ENCODE measurements at regions not wholly inside any gene's neighbourhood (a gene's known extent, or its start where the extent isn't known, plus 50 kb on each side); places are given as distances from the start of the nearest gene placed in this dataset.

- H3K27me3 ChIP-seq (ENCODE audit: insufficient read depth, low read depth, low read length): peaks cover 5% of the 10 kb centered on the region
- no peak overlapping the region for H3K4me2 ChIP-seq (ENCODE audit: low read length)
- H3K9me2 ChIP-seq (ENCODE audit: insufficient read depth, low read length): no peaks in the 10 kb centered on the region
- H3K4me3 ChIP-seq (ENCODE audit: low read length): no peak overlapping the region
- H3K36me3 ChIP-seq (ENCODE audit: insufficient read depth, low read length): no peaks in the 10 kb centered on the region
- no peak overlapping the region for H3K9ac ChIP-seq (ENCODE audit: low read length)
- H3F3A ChIP-seq (ENCODE audit: insufficient read depth, low read length, poor library complexity, severe bottlenecking): no peaks in the 10 kb centered on the region
- H2AFZ ChIP-seq (ENCODE audit: low read depth, low read length): no peak overlapping the region
- no peak for TF ChIP-seq RAD21 (conservative IDR thresholded peaks at IDR 0.05)
- TF ChIP-seq SMC3 (conservative IDR thresholded peaks at IDR 0.05; ENCODE audit: poor library complexity): no peak
- no peak for TF ChIP-seq CTCF (IDR thresholded peaks at IDR 0.05; ENCODE audit: poor library complexity, severe bottlenecking)
- TF ChIP-seq POLR2AphosphoS5 (IDR thresholded peaks at IDR 0.05): no peak
- TF ChIP-seq MXI1 (conservative IDR thresholded peaks at IDR 0.05; ENCODE audit: poor library complexity, severe bottlenecking): no peak
- no peak for TF ChIP-seq EZH2 (IDR thresholded peaks at IDR 0.05; ENCODE audit: borderline replicate concordance, insufficient read depth, low read length, poor library complexity, severe bottlenecking)
- no peak for TF ChIP-seq REST (IDR thresholded peaks at IDR 0.05; ENCODE audit: borderline replicate concordance)
- no peaks in the 10 kb centered on the region for H3K79me2 ChIP-seq (replicated peaks; ENCODE audit: insufficient read depth, low read length)
- H3K27ac ChIP-seq (ENCODE audit: low read length): no peak overlapping the region
- no peaks in the 10 kb centered on the region for H4K20me1 ChIP-seq (ENCODE audit: insufficient read depth)
- H3K9me3 ChIP-seq (ENCODE audit: low read length): no peaks in the 10 kb centered on the region
Observed at GRCh38 chr5:6302075-6302474, 76.3 kb downstream of the MED10 start.

- no peaks in the 10 kb centered on the region for H3K79me2 ChIP-seq (replicated peaks; ENCODE audit: insufficient read depth, low read length)
- TF ChIP-seq CTCF (IDR thresholded peaks at IDR 0.05; ENCODE audit: poor library complexity, severe bottlenecking) (no peak), EZH2 (IDR thresholded peaks at IDR 0.05; ENCODE audit: borderline replicate concordance, insufficient read depth, low read length, poor library complexity, severe bottlenecking) (no peak), RAD21 (conservative IDR thresholded peaks at IDR 0.05) (no peak), TAF1 (IDR thresholded peaks at IDR 0.05; ENCODE audit: low read depth) (no peak), SMC3 (conservative IDR thresholded peaks at IDR 0.05; ENCODE audit: poor library complexity) (no peak), MXI1 (conservative IDR thresholded peaks at IDR 0.05; ENCODE audit: poor library complexity, severe bottlenecking) (no peak), REST (IDR thresholded peaks at IDR 0.05; ENCODE audit: borderline replicate concordance) (no peak), POLR2AphosphoS5 (IDR thresholded peaks at IDR 0.05) (no peak), EP300 (conservative IDR thresholded peaks at IDR 0.05; ENCODE audit: poor library complexity, severe bottlenecking) (no peak)
- no peaks in the 10 kb centered on the region for H3K27me3 ChIP-seq (ENCODE audit: insufficient read depth, low read depth, low read length)
- H3K36me3 ChIP-seq (ENCODE audit: insufficient read depth, low read length): no peaks in the 10 kb centered on the region
- no peak overlapping the region for H3K4me3 ChIP-seq (ENCODE audit: low read length)
- H3F3A ChIP-seq (ENCODE audit: insufficient read depth, low read length, poor library complexity, severe bottlenecking): no peaks in the 10 kb centered on the region
- H3K4me2 ChIP-seq (ENCODE audit: low read length): no peak overlapping the region
- H3K9me3 ChIP-seq (ENCODE audit: low read length): no peaks in the 10 kb centered on the region
- H3K9ac ChIP-seq (ENCODE audit: low read length): no peak overlapping the region
- H2AFZ ChIP-seq (ENCODE audit: low read depth, low read length): no peak overlapping the region
- no peaks in the 10 kb centered on the region for H4K20me1 ChIP-seq (ENCODE audit: insufficient read depth)
- no peaks in the 10 kb centered on the region for H3K9me2 ChIP-seq (ENCODE audit: insufficient read depth, low read length)
- H3K27ac ChIP-seq (ENCODE audit: low read length): no peak overlapping the region
Observed at GRCh38 chr5:6296524-6296923, 81.8 kb downstream of the MED10 start.

Measured in neural cell (in vitro differentiated cells).